ENCODE measurements at regions not wholly inside any gene's neighbourhood (a gene's known extent, or its start where the extent isn't known, plus 50 kb on each side); places are given as distances from the start of the nearest gene placed in this dataset.

GRCh38 chr18:64240316-64240715 lies 91.4 kb upstream of the LINC00305 start:
- H3K79me2 ChIP-seq (ENCODE audit: control insufficient read depth, low read length): no peaks in the 10 kb centered on the region
- no peaks in the 10 kb centered on the region for H3K36me3 ChIP-seq (ENCODE audit: control insufficient read depth, low read length)
- H3F3A ChIP-seq (ENCODE audit: control insufficient read depth, insufficient read depth): no peaks in the 10 kb centered on the region
- H3K27me3 ChIP-seq (ENCODE audit: control insufficient read depth, low read length): no peaks in the 10 kb centered on the region
- no peaks in the 10 kb centered on the region for H3K4me1 ChIP-seq (ENCODE audit: control insufficient read depth, low read length)
- no peak overlapping the region for H3K4me2 ChIP-seq (ENCODE audit: low read length)
- H3K9me3 ChIP-seq (ENCODE audit: control insufficient read depth, insufficient read depth, low read length): no peaks in the 10 kb centered on the region
- no peaks in the 10 kb centered on the region for H3K9me2 ChIP-seq (replicated peaks; ENCODE audit: control insufficient read depth, low read length)
- H3K27ac ChIP-seq (ENCODE audit: low read depth, low read length): no peak overlapping the region
- H4K20me1 ChIP-seq (ENCODE audit: control insufficient read depth, insufficient read depth, low read depth, low read length): no peaks in the 10 kb centered on the region
- no peak for TF ChIP-seq EZH2phosphoT487 (IDR thresholded peaks at IDR 0.05; ENCODE audit: borderline replicate concordance, low read length)
- TF ChIP-seq, protein P1, sequence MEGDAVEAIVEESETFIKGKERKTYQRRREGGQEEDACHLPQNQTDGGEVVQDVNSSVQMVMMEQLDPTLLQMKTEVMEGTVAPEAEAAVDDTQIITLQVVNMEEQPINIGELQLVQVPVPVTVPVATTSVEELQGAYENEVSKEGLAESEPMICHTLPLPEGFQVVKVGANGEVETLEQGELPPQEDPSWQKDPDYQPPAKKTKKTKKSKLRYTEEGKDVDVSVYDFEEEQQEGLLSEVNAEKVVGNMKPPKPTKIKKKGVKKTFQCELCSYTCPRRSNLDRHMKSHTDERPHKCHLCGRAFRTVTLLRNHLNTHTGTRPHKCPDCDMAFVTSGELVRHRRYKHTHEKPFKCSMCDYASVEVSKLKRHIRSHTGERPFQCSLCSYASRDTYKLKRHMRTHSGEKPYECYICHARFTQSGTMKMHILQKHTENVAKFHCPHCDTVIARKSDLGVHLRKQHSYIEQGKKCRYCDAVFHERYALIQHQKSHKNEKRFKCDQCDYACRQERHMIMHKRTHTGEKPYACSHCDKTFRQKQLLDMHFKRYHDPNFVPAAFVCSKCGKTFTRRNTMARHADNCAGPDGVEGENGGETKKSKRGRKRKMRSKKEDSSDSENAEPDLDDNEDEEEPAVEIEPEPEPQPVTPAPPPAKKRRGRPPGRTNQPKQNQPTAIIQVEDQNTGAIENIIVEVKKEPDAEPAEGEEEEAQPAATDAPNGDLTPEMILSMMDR (IDR thresholded peaks at IDR 0.05; ENCODE audit: low read depth, low read length, poor library complexity, severe bottlenecking): no peak
- H3K4me3 ChIP-seq (ENCODE audit: low read length): no peak overlapping the region

DNA sequence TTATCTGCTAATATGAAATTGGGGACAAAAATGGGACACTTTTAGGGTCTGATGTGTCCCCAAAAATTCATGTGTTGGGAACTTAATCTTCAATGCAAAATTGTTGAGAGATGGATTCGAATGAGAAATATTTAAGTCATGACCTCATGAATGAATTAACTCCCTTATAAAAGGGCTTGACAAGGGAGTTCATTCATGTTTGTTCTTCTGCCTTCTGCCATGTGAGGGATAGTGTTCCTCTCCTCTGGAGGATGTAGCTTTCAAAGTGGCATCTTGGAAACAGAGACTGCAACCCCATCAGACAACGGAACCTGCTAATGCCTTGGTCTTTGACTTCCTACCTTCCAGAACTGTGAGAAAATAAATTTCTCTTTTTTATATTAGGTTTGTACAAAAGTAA lies 89.2 kb upstream of the LINC00305 start:
- H3K4me2 ChIP-seq (ENCODE audit: low read length): no peak overlapping the region
- H3K9me2 ChIP-seq (replicated peaks; ENCODE audit: control insufficient read depth, low read length): no peaks in the 10 kb centered on the region
- no peak overlapping the region for H3K4me3 ChIP-seq (ENCODE audit: low read length)
- no peaks in the 10 kb centered on the region for H3K9me3 ChIP-seq (ENCODE audit: control insufficient read depth, insufficient read depth, low read length)
- H3K27ac ChIP-seq (ENCODE audit: low read depth, low read length): no peak overlapping the region
- H4K20me1 ChIP-seq (ENCODE audit: control insufficient read depth, insufficient read depth, low read depth, low read length): no peaks in the 10 kb centered on the region
- H3K4me1 ChIP-seq (ENCODE audit: control insufficient read depth, low read length): no peaks in the 10 kb centered on the region
- TF ChIP-seq EZH2phosphoT487 (IDR thresholded peaks at IDR 0.05; ENCODE audit: borderline replicate concordance, low read length): no peak
- TF ChIP-seq, protein P1 (IDR thresholded peaks at IDR 0.05; ENCODE audit: low read depth, low read length, poor library complexity, severe bottlenecking): no peak
- no peaks in the 10 kb centered on the region for H3F3A ChIP-seq (ENCODE audit: control insufficient read depth, insufficient read depth)
- H3K36me3 ChIP-seq (ENCODE audit: control insufficient read depth, low read length): no peaks in the 10 kb centered on the region
- H3K79me2 ChIP-seq (ENCODE audit: control insufficient read depth, low read length): no peaks in the 10 kb centered on the region
- no peaks in the 10 kb centered on the region for H3K27me3 ChIP-seq (ENCODE audit: control insufficient read depth, low read length)

- no peaks in the 10 kb centered on the region for H4K20me1 ChIP-seq (ENCODE audit: control insufficient read depth, insufficient read depth, low read depth, low read length)
- H3K27me3 ChIP-seq (ENCODE audit: control insufficient read depth, low read length): no peaks in the 10 kb centered on the region
- H3K9me3 ChIP-seq (ENCODE audit: control insufficient read depth, insufficient read depth, low read length): no peaks in the 10 kb centered on the region
- no peaks in the 10 kb centered on the region for H3K4me1 ChIP-seq (ENCODE audit: control insufficient read depth, low read length)
- H3K79me2 ChIP-seq (ENCODE audit: control insufficient read depth, low read length): no peaks in the 10 kb centered on the region
- H3K36me3 ChIP-seq (ENCODE audit: control insufficient read depth, low read length): no peaks in the 10 kb centered on the region
- TF ChIP-seq EZH2phosphoT487 (IDR thresholded peaks at IDR 0.05; ENCODE audit: borderline replicate concordance, low read length): no peak
- TF ChIP-seq, protein P1 (IDR thresholded peaks at IDR 0.05; ENCODE audit: low read depth, low read length, poor library complexity, severe bottlenecking): no peak
- H3K9me2 ChIP-seq (replicated peaks; ENCODE audit: control insufficient read depth, low read length): no peaks in the 10 kb centered on the region
- H3K4me3 ChIP-seq (ENCODE audit: low read length): no peak overlapping the region
- no peaks in the 10 kb centered on the region for H3F3A ChIP-seq (ENCODE audit: control insufficient read depth, insufficient read depth)
- H3K4me2 ChIP-seq (ENCODE audit: low read length): no peak overlapping the region
- no peak overlapping the region for H3K27ac ChIP-seq (ENCODE audit: low read depth, low read length)
Observed at GRCh38 chr18:64234321-64234720, 85.4 kb upstream of the LINC00305 start.

DNA sequence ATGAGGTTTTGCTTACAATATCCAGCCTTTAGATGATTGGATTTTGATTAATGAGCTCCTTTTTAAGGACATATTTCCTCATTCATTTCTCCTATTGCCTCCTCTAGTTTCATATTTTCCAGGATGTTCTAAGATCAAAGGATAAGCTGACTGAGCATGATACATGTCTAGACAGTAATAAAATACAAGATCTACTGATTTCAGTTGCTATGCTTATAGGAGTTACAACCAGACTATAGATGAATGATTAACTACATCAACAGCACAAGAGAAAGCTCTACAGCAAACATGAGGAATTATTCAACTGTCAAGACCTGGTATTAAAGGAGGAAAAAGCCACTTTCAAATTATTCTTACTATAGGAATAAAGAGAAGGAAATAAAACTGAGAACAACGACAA lies 85.0 kb upstream of the LINC00305 start:
- Histone ChIP-seq H3K27me3 (ENCODE audit: control insufficient read depth, low read length) (no peaks in the 10 kb centered on the region), H3K4me1 (ENCODE audit: control insufficient read depth, low read length) (no peaks in the 10 kb centered on the region), H3K27ac (ENCODE audit: low read depth, low read length) (no peak overlapping the region), H3K36me3 (ENCODE audit: control insufficient read depth, low read length) (no peaks in the 10 kb centered on the region), H3K4me3 (ENCODE audit: low read length) (no peak overlapping the region), H3K9me3 (ENCODE audit: control insufficient read depth, insufficient read depth, low read length) (no peaks in the 10 kb centered on the region), H3K9me2 (replicated peaks; ENCODE audit: control insufficient read depth, low read length) (no peaks in the 10 kb centered on the region), H3K4me2 (ENCODE audit: low read length) (no peak overlapping the region), H4K20me1 (ENCODE audit: control insufficient read depth, insufficient read depth, low read depth, low read length) (no peaks in the 10 kb centered on the region), H3F3A (ENCODE audit: control insufficient read depth, insufficient read depth) (no peaks in the 10 kb centered on the region), H3K79me2 (ENCODE audit: control insufficient read depth, low read length) (no peaks in the 10 kb centered on the region)
- TF ChIP-seq, protein P1 (IDR thresholded peaks at IDR 0.05; ENCODE audit: low read depth, low read length, poor library complexity, severe bottlenecking): no peak
- TF ChIP-seq EZH2phosphoT487 (IDR thresholded peaks at IDR 0.05; ENCODE audit: borderline replicate concordance, low read length): no peak
